GM18505 (cell line): ENCODE measurements at regions not wholly inside any gene's neighbourhood (a gene's known extent, or its start where the extent isn't known, plus 50 kb on each side); places are given as distances from the start of the nearest gene placed in this dataset.

Experiments used
- ATAC-seq: cut with Tn5 transposase; IDR thresholded peaks from one replicate; pipeline ENCODE4 v1.9.1; 2021; ENCODE audit not compliant: unreplicated experiment
- POLR2A ChIP-seq: IDR thresholded peaks from 4 replicates; pipeline ENCODE4 v1.6.1; 2011; ENCODE audit warnings: borderline replicate concordance; ENCODE audit not compliant: insufficient read depth, insufficient read length; ENCODE audit errors: extremely low read depth

DNA sequence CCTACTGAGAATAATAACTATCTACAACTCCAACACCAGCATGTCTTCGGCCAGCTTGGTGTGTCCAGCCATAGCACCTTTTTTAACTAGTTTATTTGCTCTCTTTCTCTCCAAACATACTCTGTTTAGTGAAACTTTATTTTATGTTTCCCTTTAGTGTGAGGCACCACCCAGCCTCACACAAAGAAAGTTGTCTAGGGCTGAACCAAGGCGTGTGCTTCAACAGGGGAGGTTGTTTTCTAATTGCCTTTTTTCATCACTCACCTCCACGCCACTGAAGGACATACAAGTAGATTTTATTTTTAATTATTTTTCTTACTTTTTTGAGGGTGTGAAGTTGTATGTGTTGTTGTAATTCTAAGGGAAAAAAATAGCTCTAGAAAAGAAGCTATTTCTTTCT, 125.6 kb upstream of the MARCKS start:
- ATAC-seq, result no peak
- no peak for TF ChIP-seq POLR2A

DNA sequence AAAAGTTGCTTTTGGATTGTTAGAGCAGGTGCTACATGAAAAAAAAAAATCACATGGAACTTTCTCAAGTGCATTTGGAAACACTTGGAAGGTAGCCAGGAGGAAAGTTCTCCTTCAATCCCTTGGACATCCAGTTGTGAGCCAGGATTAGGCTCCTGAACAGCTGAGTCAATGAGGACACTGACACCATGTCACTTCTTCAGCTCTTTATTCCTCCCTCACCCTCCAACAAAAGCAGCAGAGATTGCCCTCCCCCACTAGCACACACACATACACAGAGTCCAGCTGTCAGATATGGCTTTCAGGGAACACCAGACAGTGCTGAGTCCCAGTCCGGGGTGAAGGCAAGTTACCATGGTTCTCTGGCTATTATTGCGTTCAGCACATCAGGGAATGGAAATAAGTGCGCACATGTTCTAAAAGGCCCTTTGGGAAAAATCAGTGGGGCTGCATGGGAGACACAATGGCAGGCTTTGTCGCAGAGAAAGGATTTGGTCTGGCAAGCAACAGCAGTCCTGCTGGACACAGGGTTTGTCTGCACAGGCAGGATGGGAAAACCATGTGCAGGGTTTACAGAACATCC, 124.7 kb upstream of the MARCKS start:
- no peak for ATAC-seq
- no peak for TF ChIP-seq POLR2A

DNA sequence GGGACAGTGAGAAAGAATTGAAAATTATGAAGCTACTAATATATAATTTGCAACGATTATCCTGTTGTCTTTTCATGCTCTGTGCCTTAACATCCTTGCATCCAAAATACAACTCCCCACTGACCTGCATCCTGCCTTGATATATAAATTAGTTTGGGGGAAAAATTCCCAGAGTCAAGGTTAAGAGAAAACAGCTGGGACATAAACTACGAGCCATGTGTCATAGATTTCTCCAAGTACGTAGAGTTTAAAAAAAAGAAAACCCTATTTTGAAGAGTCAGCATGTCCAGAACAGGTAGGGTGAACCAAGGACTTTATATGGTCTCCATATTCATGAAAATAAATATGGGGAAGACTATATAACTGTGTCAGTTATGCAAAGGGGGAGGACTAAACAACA, 123.8 kb upstream of the MARCKS start:
- TF ChIP-seq POLR2A, result no peak
- no peak for ATAC-seq

DNA sequence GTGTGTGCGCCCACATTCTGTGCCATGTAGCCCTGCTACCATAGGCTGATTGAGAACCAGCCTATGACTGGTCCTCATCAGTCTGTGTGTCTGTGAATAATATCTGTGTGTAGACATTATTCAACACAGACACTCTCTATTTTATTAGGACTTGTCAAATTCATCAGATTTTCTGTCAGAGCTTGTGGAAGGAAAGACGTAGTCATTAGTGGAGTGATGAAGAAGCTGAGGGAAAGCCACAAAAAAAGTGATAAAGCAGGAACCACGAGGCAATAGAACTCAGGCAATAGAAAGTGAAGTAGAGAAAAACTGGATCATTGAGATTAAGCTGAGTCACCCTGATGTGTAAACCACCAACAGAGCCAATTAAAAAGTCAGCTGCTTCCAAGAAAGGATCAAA, 122.2 kb upstream of the MARCKS start:
- ATAC-seq, result no peak
- TF ChIP-seq POLR2A, result no peak

DNA sequence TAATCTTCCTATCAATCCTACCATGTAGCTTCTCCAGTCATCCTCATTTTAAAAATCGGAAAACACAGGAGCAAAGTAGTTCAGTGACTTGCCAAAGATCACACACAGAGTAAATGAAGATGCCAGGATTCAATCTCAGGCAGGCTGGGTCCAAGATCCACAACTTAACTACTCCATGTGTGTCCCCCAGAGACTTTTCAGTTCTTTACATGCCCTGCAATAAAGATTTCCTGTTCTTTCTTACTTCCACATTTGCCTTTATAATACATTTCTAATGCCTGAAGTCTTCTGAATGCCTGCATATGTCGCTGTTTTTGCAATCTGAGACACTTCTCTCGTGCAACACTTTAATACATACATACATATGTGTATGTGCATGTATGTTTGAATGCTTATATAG, 121.7 kb upstream of the MARCKS start:
- no peak for TF ChIP-seq POLR2A
- ATAC-seq, result no peak

DNA sequence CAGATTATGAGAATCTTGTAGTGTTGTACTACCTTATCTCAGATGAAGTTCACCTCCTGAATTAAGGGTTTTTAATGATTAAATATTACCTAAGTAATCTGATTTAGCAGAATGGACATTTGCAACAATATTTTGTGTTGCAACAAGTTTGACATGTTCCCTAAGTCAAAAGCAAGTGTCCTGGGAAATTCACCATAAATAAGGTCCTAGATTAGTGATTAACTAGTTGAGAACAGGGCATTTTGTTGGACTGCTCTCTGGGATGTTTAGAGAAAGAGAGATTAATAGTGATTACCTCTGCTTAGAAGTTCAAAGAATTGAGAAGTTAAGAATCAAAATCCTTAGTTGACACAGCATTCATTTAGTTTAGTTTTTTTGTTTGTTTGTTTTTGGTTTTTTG, 120.2 kb upstream of the MARCKS start:
- no peak for TF ChIP-seq POLR2A
- no peak for ATAC-seq

DNA sequence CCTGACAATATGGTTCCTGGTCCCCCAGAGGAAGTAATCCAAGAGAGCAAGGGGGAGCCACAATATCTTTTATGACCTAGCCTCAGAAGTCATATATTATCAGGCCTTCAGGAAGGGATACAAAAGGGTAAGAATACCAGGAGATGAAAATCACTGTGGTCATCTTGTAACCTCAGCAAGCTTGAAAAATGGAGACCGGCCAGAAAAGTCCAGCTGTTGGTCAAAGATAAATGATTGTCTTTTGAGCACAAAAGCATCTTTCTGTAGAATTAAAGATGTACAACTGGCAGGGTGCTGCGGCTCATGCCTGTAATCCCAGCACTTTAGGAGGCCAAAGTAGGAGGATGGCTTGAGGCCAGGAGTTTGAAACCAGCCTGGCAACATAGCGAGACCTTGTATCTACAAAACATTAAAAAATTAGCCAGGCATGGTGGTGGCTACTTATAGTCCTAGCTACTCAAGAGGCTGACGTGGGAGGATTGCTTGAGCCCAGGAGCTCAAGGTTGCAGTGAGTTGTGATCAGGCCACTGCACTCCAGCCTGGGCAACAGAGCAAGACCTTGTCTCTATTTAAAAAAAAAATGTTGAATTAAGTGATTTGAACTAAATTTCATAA, 118.0 kb upstream of the MARCKS start:
- no peak for TF ChIP-seq POLR2A
- ATAC-seq, result no peak

DNA sequence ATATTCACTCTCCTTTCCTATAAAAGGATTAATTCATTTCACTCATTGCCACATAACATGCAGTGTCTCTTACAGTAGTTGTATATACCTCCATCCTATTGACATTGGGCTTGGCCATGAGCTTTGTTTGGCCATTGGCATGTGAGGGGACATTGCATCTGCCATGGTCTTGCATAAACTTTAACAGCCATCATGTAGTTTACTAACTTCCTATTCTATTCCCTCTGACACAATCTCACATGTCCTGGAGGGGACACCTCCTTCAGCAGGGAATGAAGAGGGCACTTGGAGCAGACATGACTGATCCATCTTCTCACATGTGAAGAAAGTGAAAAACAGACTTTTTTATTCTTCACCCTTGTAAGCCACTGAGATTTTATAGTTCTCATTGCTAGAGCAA, 115.5 kb upstream of the MARCKS start:
- no peak for TF ChIP-seq POLR2A

DNA sequence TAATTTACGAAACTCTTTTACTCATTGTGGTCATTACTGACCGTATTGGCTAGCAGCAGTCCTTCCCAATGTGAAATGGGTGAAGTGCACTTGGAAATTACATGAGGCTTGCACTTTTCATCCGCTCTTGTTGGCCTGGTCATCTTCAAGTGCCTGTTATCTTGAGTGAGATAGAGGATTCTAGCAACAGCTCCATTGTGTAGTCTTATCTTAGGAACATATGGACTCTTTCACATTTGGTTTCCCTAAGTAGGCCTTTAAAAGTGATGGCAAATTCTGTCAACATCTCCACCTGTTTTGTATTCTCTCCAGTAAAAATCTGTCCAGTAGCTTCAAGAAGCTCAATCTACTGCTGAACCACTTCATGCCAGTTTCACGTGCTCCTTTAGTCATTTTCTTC, 114.8 kb upstream of the MARCKS start:
- no peak for TF ChIP-seq POLR2A
- no peak for ATAC-seq

More for the DNA sequence above, 115.5 kb upstream of the MARCKS start:
- ATAC-seq, result no peak

DNA sequence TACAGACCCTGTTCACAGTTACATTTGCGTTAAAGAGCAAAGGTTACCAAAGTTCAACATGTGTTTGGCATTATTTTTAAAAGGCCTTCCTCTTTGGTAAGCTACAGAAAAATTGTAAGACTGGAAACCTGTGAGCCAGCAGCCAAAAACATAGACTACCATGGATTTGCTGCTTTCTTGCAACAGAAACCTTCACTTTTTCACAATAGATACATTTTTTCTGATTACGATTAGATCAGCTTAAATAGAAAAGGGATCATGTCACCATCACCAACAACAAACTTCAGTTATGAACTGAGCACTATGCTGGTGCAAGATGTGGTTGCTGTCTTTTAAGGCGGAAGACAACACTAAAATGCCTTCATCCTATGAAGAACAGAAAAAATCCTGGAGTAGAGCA, 112.3 kb upstream of the MARCKS start:
- no peak for ATAC-seq
- TF ChIP-seq POLR2A, result no peak

DNA sequence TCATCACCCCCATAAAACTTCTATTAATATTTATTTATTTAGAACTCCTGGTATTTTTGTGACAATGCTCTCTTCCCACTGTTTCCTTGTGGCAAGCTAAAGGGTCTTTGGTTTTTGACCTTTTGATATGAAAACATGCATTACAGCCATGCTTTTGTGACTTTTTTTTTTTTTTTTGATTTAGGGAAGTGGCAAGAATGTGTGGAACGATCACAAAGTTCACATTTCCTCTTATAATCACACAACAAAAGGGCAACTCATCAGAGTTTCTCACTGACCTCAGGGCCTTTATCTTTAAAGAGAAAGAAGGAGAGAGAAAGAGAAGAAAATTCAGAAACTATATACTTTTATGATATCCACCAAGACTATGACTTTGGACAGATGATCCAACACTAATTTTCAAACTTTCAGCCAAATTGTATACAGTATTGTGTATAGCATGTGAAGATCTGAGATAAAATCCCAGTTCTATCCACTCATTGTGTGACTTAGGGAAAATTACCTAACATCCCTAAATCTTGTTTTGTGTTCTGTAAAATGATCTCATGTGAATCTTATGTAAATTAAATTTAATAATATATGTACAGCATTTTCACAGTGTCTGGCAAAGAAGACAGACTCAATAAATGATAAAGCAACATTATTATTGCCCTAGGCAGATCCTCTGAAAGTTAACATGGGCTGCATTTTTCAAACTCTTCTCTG, 106.8 kb upstream of the MARCKS start:
- ATAC-seq, result no peak

DNA sequence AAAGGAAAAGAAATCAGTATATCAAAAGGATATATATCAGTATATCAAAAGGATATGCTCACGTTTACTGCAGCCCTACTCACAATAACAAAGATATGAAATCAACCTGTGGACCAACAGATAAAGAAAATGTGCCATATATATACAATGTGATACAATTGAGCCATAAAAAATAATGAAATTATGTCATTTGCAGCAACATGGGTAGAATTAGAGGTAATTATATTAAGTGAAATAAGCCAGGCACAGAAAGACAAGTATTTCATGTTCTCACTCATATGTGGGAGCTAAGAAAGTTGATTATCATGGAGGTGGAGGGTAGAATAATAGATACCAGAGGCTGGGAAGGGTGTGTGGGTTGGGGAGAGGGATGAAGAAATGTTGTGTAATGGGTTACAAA, 102.9 kb upstream of the MARCKS start:
- no peak for ATAC-seq
- no peak for TF ChIP-seq POLR2A

More for the DNA sequence above, 106.8 kb upstream of the MARCKS start:
- TF ChIP-seq POLR2A, result no peak

DNA sequence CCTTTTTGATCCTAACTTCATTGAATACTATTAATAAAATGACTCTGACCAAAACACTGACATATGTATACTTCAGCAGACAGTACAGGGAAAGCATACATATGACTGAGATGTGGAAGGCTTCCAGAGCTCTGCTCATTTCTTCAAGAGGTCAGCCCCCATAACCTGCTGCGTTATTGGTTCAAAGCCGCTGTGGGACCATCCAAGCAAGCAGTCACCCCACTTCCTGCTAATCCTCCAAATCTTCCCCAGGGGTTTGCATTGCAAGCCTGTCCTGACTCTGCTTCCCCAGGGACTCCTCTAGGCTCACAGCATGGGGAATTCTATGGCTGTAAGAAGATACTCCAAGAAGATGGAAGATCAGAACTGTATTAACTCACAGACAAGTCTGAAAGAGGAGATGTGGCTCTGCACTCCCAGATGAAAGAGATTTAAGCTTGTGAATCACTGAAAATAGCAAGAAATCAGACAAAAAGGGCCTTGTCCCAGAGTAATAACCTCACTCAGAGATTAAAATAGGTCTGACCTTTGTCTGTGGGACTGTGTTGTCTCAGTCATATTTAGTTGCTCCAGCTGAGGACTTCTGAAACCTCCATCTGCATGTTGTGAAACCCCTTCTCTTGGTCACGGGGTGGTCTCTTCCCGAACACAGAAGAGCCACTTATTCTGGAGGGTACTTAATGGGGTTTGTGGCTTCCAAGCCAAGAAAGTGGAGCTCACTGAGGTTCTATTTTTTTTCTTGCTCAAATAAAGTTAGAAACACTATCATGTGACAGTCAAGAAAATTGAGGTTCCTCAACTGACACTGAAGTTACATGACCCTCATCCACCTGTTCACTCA, 101.5 kb upstream of the MARCKS start:
- TF ChIP-seq POLR2A, result no peak

More for the DNA sequence above, 101.5 kb upstream of the MARCKS start:
- peak; percentile 78 for ATAC-seq
